Keratinocyte (primary cell): ENCODE measurements at regions not wholly inside any gene's neighbourhood (a gene's known extent, or its start where the extent isn't known, plus 50 kb on each side); places are given as distances from the start of the nearest gene placed in this dataset.

Experiments
- DNase-seq: peaks from one replicate; pipeline ENCODE4 v3.0.0-alpha.2; 2011; ENCODE audit warnings: low read depth, missing footprints, low spot score
- FAIRE-seq: peaks from 2 replicates; lab custom pipeline; 2011; peaks lifted over from hg19 to GRCh38; lab: Jason Lieb, UNC
- H2AFZ ChIP-seq: 2 replicates; pipeline ENCODE4 v1.6.0; 2012; ENCODE audit warnings: low read length, control low read depth, inconsistent platforms; ENCODE audit not compliant: control insufficient read depth
- H3K27ac ChIP-seq: 2 replicates; pipeline ENCODE4 v1.5.1; 2011; ENCODE audit warnings: low read length; ENCODE audit not compliant: control insufficient read depth, insufficient read depth
- H3K27me3 ChIP-seq: 3 replicates; pipeline ENCODE4 v1.6.0; 2011; ENCODE audit warnings: low read length; ENCODE audit not compliant: control insufficient read depth, insufficient read depth; ENCODE audit errors: extremely low read depth
- H3K36me3 ChIP-seq, 2 experiments: 2 replicates in 1 of 2; 3 replicates in 1 of 2; pipeline ENCODE4 v1.5.1; 2011; ENCODE audit warnings: low read length in 2 of 2, mild to moderate bottlenecking in 1 of 2; ENCODE audit not compliant: control insufficient read depth in 2 of 2, insufficient read depth in 2 of 2; ENCODE audit errors: extremely low read depth in 1 of 2
- H3K4me1 ChIP-seq: 3 replicates; pipeline ENCODE4 v1.5.1; 2011; ENCODE audit warnings: low read length; ENCODE audit not compliant: control insufficient read depth, insufficient read depth; ENCODE audit errors: extremely low read depth
- H3K4me2 ChIP-seq: 3 replicates; pipeline ENCODE4 v1.6.0; 2011; ENCODE audit warnings: low read depth, low read length; ENCODE audit not compliant: control insufficient read depth, insufficient read depth; ENCODE audit errors: extremely low read depth
- H3K4me3 ChIP-seq, 3 experiments: fragments of 200-600 bp in 1 of 3; sonication (generic) in 1 of 3; 2 replicates in 2 of 3; 3 replicates in 1 of 3; pipeline ENCODE4 v1.5.1; 2011 to 2016; ENCODE audit warnings: low read length in 3 of 3, mild to moderate bottlenecking in 3 of 3, control low read depth in 2 of 3, inconsistent platforms in 1 of 3, low read depth in 1 of 3, mixed read lengths in 1 of 3, mixed run types in 1 of 3, moderate library complexity in 1 of 3; ENCODE audit not compliant: control insufficient read depth in 2 of 3, insufficient read depth in 2 of 3; ENCODE audit errors: extremely low read depth in 1 of 3
- H3K79me2 ChIP-seq: 2 replicates; pipeline ENCODE4 v1.6.0; 2012; ENCODE audit warnings: low read length; ENCODE audit not compliant: control insufficient read depth, insufficient read depth
- H3K9ac ChIP-seq: 3 replicates; pipeline ENCODE4 v1.6.0; 2011; ENCODE audit warnings: low read length; ENCODE audit not compliant: control insufficient read depth, insufficient read depth; ENCODE audit errors: extremely low read depth
- H3K9me1 ChIP-seq: 3 replicates; pipeline ENCODE4 v1.6.0; 2011; ENCODE audit warnings: low read length; ENCODE audit not compliant: control insufficient read depth, insufficient read depth; ENCODE audit errors: extremely low read depth
- H3K9me3 ChIP-seq: 2 replicates; pipeline ENCODE4 v1.5.1; 2012; ENCODE audit warnings: low read depth, low read length; ENCODE audit not compliant: control insufficient read depth
- H4K20me1 ChIP-seq: 3 replicates; pipeline ENCODE4 v1.6.0; 2011; ENCODE audit warnings: low read length; ENCODE audit not compliant: control insufficient read depth, insufficient read depth; ENCODE audit errors: extremely low read depth
- EZH2 ChIP-seq: IDR thresholded peaks from one replicate; pipeline ENCODE4 v1.6.1; 2012; ENCODE audit warnings: inconsistent platforms, mild to moderate bottlenecking, low read length, moderate library complexity
- dilution Hi-C: fragments of 300-500 bp; cut with MboI; formaldehyde crosslinking; loops from one replicate; pipeline ENCODE4 v1.7.0; 2020; ENCODE audit warnings: low sequenced_read_pairs; ENCODE audit not compliant: extremely low pct_ligation_motif_present
- TF ChIP-seq, protein P1 (sequence below), 3 experiments: IDR thresholded peaks in 1 of 3; conservative IDR thresholded peaks in 1 of 3; optimal IDR thresholded peaks in 1 of 3; 2 replicates in 2 of 3; 3 replicates in 1 of 3; pipeline versions ENCODE3 to v1.5.1; 2011; ENCODE audit warnings: low read length in 3 of 3, mild to moderate bottlenecking in 3 of 3, moderate library complexity in 2 of 3, control low read depth in 1 of 3, inconsistent platforms in 1 of 3; ENCODE audit not compliant: insufficient read depth in 2 of 3; ENCODE audit errors: extremely low read depth in 1 of 3

DNA sequence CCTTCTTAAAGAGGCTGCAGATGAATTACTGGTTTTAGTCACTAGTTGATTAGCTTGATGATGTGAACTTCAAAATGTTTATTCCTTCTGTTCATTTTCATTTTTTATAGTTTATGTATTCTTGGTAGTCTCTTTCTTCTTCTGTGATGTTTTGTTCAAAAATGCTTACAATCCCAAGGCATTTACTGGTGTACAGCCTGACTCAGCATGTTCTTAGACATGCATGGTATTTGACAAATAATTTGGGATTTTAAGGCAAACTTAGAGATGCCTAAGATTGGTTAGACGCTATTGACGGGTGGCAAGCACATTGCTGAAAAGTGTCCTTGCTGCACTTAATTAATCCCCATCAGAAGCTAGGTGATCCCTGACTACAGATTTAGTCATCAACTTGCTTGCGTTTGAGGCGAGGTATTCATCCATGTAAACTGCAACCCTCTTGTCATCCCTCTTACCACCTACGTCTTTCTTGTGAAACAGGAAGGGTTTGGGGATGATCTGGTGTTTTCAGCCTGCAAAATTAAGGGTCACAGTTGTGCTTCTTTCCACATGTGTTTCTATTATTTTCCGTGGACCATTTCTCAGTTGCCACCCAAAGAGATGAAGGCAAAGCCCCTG is 331.8 kb downstream of the DKK2 start:
- no peak for DNase-seq

DNA sequence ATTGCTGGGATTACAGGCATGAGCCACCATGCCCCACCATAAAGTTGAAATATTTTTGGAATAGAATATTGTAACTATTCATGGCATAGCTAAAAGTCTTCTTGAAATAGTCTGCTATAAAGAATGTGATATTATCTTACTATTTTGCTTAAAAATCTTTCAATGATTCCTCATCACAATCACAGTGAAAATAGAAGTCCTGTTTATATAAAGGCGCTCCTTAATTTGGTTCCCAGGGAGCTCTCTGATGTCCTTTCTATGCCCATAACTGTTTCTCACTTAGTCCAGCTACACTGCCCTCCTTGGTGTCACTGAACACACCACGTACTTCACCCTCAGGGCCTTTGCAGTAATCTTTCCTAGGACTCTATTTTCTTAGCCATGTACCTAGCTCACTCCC is 331.7 kb upstream of the GIMD1 start:
- DNase-seq, result no peak
- no peaks in the 10 kb centered on the region for H3K4me1 ChIP-seq
- H3K4me2 ChIP-seq, result no peak overlapping the region
- no peaks in the 10 kb centered on the region for H3K9me1 ChIP-seq
- no peak overlapping the region for H3K27ac ChIP-seq
- no peaks in the 10 kb centered on the region for H3K9me3 ChIP-seq
- H3K4me3 ChIP-seq, result no peak overlapping the region
- no peaks in the 10 kb centered on the region for H3K36me3 ChIP-seq
- no peak overlapping the region for H3K9ac ChIP-seq
- no peaks in the 10 kb centered on the region for H3K79me2 ChIP-seq
- H4K20me1 ChIP-seq, result no peaks in the 10 kb centered on the region
- dilution Hi-C loops, result no loop called here
- H3K27me3 ChIP-seq, result no peaks in the 10 kb centered on the region
- TF ChIP-seq EZH2, result no peak
- TF ChIP-seq, protein P1, sequence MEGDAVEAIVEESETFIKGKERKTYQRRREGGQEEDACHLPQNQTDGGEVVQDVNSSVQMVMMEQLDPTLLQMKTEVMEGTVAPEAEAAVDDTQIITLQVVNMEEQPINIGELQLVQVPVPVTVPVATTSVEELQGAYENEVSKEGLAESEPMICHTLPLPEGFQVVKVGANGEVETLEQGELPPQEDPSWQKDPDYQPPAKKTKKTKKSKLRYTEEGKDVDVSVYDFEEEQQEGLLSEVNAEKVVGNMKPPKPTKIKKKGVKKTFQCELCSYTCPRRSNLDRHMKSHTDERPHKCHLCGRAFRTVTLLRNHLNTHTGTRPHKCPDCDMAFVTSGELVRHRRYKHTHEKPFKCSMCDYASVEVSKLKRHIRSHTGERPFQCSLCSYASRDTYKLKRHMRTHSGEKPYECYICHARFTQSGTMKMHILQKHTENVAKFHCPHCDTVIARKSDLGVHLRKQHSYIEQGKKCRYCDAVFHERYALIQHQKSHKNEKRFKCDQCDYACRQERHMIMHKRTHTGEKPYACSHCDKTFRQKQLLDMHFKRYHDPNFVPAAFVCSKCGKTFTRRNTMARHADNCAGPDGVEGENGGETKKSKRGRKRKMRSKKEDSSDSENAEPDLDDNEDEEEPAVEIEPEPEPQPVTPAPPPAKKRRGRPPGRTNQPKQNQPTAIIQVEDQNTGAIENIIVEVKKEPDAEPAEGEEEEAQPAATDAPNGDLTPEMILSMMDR (optimal IDR thresholded peaks at IDR 0.05 in 1 of 3, IDR thresholded peaks at IDR 0.05 in 1 of 3, conservative IDR thresholded peaks at IDR 0.05 in 1 of 3; ENCODE audit: extremely low read depth in 1 of 3, insufficient read depth in 2 of 3, low read length in 3 of 3), result no peak
- no peak for FAIRE-seq
- H2AFZ ChIP-seq, result no peak overlapping the region

More for the DNA sequence above, 331.8 kb downstream of the DKK2 start:
- Histone ChIP-seq H4K20me1 (no peaks in the 10 kb centered on the region), H3K4me2 (no peak overlapping the region), H3K79me2 (no peaks in the 10 kb centered on the region), H3K9ac (no peak overlapping the region), H3K9me3 (no peaks in the 10 kb centered on the region), H3K27me3 (no peaks in the 10 kb centered on the region), H3K4me1 (no peaks in the 10 kb centered on the region), H3K36me3 (no peaks in the 10 kb centered on the region), H2AFZ (no peak overlapping the region), H3K27ac (no peak overlapping the region), H3K9me1 (no peaks in the 10 kb centered on the region), H3K4me3 (no peak overlapping the region)
- FAIRE-seq, result no peak
- dilution Hi-C loops, result no loop called here
- TF ChIP-seq, protein P1 (optimal IDR thresholded peaks at IDR 0.05 in 1 of 3, IDR thresholded peaks at IDR 0.05 in 1 of 3, conservative IDR thresholded peaks at IDR 0.05 in 1 of 3; ENCODE audit: extremely low read depth in 1 of 3, insufficient read depth in 2 of 3, low read length in 3 of 3), result no peak
- no peak for TF ChIP-seq EZH2
